ENCODE measurements at regions not wholly inside any gene's neighbourhood (a gene's known extent, or its start where the extent isn't known, plus 50 kb on each side); places are given as distances from the start of the nearest gene placed in this dataset.

- TF ChIP-seq MYC (IDR thresholded peaks at IDR 0.05; ENCODE audit: low read depth, low read length) (no peak), MAX (IDR thresholded peaks at IDR 0.05; ENCODE audit: low read depth, low read length) (no peak), POLR2A (IDR thresholded peaks at IDR 0.05; ENCODE audit: extremely low read depth, insufficient read length) (no peak)
- TF ChIP-seq, protein P1, sequence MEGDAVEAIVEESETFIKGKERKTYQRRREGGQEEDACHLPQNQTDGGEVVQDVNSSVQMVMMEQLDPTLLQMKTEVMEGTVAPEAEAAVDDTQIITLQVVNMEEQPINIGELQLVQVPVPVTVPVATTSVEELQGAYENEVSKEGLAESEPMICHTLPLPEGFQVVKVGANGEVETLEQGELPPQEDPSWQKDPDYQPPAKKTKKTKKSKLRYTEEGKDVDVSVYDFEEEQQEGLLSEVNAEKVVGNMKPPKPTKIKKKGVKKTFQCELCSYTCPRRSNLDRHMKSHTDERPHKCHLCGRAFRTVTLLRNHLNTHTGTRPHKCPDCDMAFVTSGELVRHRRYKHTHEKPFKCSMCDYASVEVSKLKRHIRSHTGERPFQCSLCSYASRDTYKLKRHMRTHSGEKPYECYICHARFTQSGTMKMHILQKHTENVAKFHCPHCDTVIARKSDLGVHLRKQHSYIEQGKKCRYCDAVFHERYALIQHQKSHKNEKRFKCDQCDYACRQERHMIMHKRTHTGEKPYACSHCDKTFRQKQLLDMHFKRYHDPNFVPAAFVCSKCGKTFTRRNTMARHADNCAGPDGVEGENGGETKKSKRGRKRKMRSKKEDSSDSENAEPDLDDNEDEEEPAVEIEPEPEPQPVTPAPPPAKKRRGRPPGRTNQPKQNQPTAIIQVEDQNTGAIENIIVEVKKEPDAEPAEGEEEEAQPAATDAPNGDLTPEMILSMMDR (IDR thresholded peaks at IDR 0.05; ENCODE audit: low read depth, low read length), result no peak
- no peak overlapping the region for H3K4me3 ChIP-seq (ENCODE audit: low read depth, low read length)
- DNase-seq (ENCODE audit: low read depth), result no peak
Measured at GRCh38 chr14:71187633-71188356, 280.5 kb downstream of the PCNX1 start.

- TF ChIP-seq, protein P1 (IDR thresholded peaks at IDR 0.05; ENCODE audit: low read depth, low read length), result no peak
- TF ChIP-seq POLR2A (IDR thresholded peaks at IDR 0.05; ENCODE audit: extremely low read depth, insufficient read length) (no peak), MAX (IDR thresholded peaks at IDR 0.05; ENCODE audit: low read depth, low read length) (no peak), MYC (IDR thresholded peaks at IDR 0.05; ENCODE audit: low read depth, low read length) (no peak)
- no peak for DNase-seq (ENCODE audit: low read depth)
- H3K4me3 ChIP-seq (ENCODE audit: low read depth, low read length), result no peak overlapping the region
Measured at GRCh38 chr14:71190770-71191374, 283.6 kb downstream of the PCNX1 start.

- no peak for DNase-seq (ENCODE audit: low read depth)
- no peak for TF ChIP-seq MYC (IDR thresholded peaks at IDR 0.05; ENCODE audit: low read depth, low read length)
- TF ChIP-seq, protein P1 (IDR thresholded peaks at IDR 0.05; ENCODE audit: low read depth, low read length), result no peak
- no peak for TF ChIP-seq POLR2A (IDR thresholded peaks at IDR 0.05; ENCODE audit: extremely low read depth, insufficient read length)
- no peak for TF ChIP-seq MAX (IDR thresholded peaks at IDR 0.05; ENCODE audit: low read depth, low read length)
- H3K4me3 ChIP-seq (ENCODE audit: low read depth, low read length), result no peak overlapping the region
Measured at GRCh38 chr14:71193663-71194062, 286.4 kb downstream of the PCNX1 start.

- TF ChIP-seq, protein P1 (IDR thresholded peaks at IDR 0.05; ENCODE audit: low read depth, low read length), result no peak
- no peak for TF ChIP-seq MYC (IDR thresholded peaks at IDR 0.05; ENCODE audit: low read depth, low read length)
- DNase-seq (ENCODE audit: low read depth), result no peak
- H3K4me3 ChIP-seq (ENCODE audit: low read depth, low read length), result no peak overlapping the region
Measured at GRCh38 chr14:71194251-71194650, 287.0 kb downstream of the PCNX1 start.

- DNase-seq (ENCODE audit: low read depth), result no peak
- no peak overlapping the region for H3K4me3 ChIP-seq (ENCODE audit: low read depth, low read length)
- TF ChIP-seq POLR2A (IDR thresholded peaks at IDR 0.05; ENCODE audit: extremely low read depth, insufficient read length) (no peak), MAX (IDR thresholded peaks at IDR 0.05; ENCODE audit: low read depth, low read length) (no peak), MYC (IDR thresholded peaks at IDR 0.05; ENCODE audit: low read depth, low read length) (no peak)
- TF ChIP-seq, protein P1 (IDR thresholded peaks at IDR 0.05; ENCODE audit: low read depth, low read length), result no peak
Measured at GRCh38 chr14:71196921-71197320, 289.7 kb downstream of the PCNX1 start.

All from NB4 (cell line).